ENCODE measurements at regions not wholly inside any gene's neighbourhood (a gene's known extent, or its start where the extent isn't known, plus 50 kb on each side); places are given as distances from the start of the nearest gene placed in this dataset.

GRCh38 chr9:88766778-88767503, 224.3 kb upstream of the S1PR3 start:
- no peaks in the 10 kb centered on the region for H3K36me3 Mint-ChIP-seq (ENCODE audit: low read depth)
- peaks cover 3% of the 10 kb centered on the region for H3K27me3 Mint-ChIP-seq
- H3K4me1 Mint-ChIP-seq (ENCODE audit: low read depth), result no peaks in the 10 kb centered on the region
- H3K4me3 Mint-ChIP-seq, result no peak overlapping the region
- no peak overlapping the region for H3K27ac Mint-ChIP-seq
- no peaks in the 10 kb centered on the region for H3K9me3 Mint-ChIP-seq

GRCh38 chr9:88767504-88767790, 223.8 kb upstream of the S1PR3 start:
- Mint-ChIP-seq H3K9me3 (no peaks in the 10 kb centered on the region), H3K36me3 (ENCODE audit: low read depth) (no peaks in the 10 kb centered on the region), H3K4me3 (no peak overlapping the region), H3K27ac (no peak overlapping the region), H3K27me3 (peaks cover 3% of the 10 kb centered on the region), H3K4me1 (ENCODE audit: low read depth) (no peaks in the 10 kb centered on the region)

DNA sequence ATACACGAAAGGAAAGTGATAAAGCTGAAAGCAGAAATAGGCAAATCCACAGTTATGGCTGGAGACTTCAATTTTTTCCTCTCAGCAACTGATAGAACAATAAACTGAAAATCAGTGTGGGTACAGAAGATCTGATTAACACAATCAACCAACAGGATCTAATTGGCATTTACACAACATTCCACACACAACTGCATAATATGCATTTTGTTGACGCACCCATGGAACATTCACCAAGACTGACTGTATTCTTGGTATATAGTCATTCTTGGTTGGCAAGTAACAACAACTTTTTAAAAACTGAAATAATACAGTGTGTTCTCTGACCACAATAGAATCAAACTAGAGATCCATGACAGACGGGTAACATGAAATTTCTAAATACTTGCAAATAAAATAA, 218.7 kb upstream of the S1PR3 start:
- Mint-ChIP-seq H3K9me3 (no peaks in the 10 kb centered on the region), H3K27ac (no peak overlapping the region), H3K27me3 (peaks cover 16% of the 10 kb centered on the region), H3K4me3 (no peak overlapping the region), H3K36me3 (ENCODE audit: low read depth) (no peaks in the 10 kb centered on the region), H3K4me1 (ENCODE audit: low read depth) (peaks cover 8% of the 10 kb centered on the region)

DNA sequence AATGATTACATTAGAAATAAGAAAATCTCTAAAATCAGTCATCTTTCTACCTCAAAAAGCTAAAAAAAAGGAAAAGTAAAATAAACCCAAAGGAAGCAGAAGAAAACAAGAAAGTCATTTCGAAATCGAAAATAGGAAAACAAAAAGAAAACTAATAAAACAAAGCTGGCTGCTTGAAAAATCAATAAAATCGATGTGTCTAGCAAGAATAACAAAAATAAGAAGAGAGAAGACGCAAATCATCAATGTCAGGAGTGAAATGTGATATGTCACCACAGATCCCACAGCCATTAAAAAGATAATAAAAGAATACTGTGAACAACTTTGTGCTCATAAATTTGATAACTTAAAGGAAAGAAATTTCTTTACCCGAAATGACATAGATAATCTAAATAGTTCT, 218.1 kb upstream of the S1PR3 start:
- H3K27ac Mint-ChIP-seq, result no peak overlapping the region
- H3K4me1 Mint-ChIP-seq (ENCODE audit: low read depth), result peaks cover 10% of the 10 kb centered on the region
- H3K9me3 Mint-ChIP-seq, result no peaks in the 10 kb centered on the region
- H3K27me3 Mint-ChIP-seq, result peaks cover 16% of the 10 kb centered on the region
- no peaks in the 10 kb centered on the region for H3K36me3 Mint-ChIP-seq (ENCODE audit: low read depth)
- no peak overlapping the region for H3K4me3 Mint-ChIP-seq

DNA sequence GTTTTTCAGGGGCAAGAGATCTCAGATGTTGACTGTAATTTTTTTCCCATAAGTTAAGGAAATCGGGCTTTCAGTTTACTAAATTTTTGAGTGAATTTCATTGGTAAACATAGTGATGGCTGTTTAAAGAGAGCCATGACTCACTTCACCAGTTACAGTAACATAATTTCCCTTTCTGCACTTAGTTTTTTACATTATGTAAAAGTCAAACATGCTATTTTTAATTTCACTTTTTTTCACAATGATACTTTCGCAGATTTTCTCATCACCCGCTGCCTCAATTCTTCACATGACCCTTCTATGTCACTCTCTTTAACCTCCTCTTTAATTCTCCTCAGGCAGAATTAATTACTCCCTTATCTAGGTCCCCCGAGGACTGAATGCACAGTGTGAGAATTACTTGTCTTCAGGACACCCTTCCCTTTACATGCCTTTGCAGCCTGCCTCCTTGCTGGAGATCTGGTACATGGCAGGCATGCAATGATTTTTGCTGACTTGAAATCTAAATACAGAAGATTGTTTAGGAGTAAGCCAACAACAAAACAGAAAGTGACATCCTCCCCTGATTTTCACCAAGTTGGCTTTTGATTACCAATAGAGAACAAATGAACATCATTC, 217.5 kb upstream of the S1PR3 start:
- Mint-ChIP-seq H3K4me1 (ENCODE audit: low read depth) (peaks cover 10% of the 10 kb centered on the region), H3K4me3 (no peak overlapping the region), H3K36me3 (ENCODE audit: low read depth) (no peaks in the 10 kb centered on the region), H3K27ac (no peak overlapping the region), H3K27me3 (peaks cover 16% of the 10 kb centered on the region), H3K9me3 (no peaks in the 10 kb centered on the region)

DNA sequence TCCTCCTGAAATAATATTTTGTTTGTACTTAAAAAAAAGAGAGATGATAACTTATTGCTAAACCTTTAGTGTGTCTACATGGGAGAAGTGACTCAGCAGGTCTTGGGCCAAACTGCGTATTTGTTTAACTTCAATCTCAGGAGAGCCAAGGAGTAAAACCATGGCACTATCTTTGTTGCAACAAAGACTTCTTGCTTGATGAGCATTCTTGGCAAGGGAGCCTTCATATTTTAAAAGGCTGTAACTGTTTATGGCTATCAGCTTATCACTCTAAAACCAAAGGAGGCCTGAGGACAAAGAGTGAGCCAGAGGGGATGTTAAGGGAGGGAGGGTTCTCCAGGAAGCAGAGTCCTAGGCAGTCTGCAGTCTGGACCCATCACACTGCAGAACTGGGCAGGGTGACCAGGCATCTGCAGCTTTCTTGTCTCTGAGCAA, 216.2 kb upstream of the S1PR3 start:
- H3K9me3 Mint-ChIP-seq, result no peaks in the 10 kb centered on the region
- H3K27me3 Mint-ChIP-seq, result peaks cover 16% of the 10 kb centered on the region
- no peak overlapping the region for H3K27ac Mint-ChIP-seq
- no peak overlapping the region for H3K4me3 Mint-ChIP-seq
- no peaks in the 10 kb centered on the region for H3K36me3 Mint-ChIP-seq (ENCODE audit: low read depth)
- peaks cover 10% of the 10 kb centered on the region for H3K4me1 Mint-ChIP-seq (ENCODE audit: low read depth)

DNA sequence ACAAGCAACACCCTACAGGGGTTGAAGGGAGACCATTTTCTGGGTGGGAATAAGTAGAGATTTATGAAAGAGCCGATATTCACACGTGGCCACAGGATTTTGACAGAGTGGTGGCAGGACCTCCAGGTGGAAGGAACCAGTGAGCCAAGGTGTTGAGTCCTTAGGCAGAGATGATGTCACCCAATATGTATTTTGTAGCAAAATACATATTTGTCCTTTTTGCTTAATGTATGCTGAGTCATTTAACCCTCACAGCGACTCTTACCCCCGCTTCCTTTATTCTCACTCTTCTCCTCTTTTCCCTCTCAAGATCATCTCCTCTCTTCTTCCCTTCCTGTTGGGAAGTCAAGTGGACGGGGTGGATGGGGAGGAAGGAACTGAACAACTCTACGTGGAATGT, 215.7 kb upstream of the S1PR3 start:
- no peak overlapping the region for H3K4me3 Mint-ChIP-seq
- peaks cover 16% of the 10 kb centered on the region for H3K27me3 Mint-ChIP-seq
- H3K9me3 Mint-ChIP-seq, result no peaks in the 10 kb centered on the region
- H3K4me1 Mint-ChIP-seq (ENCODE audit: low read depth), result peaks cover 10% of the 10 kb centered on the region
- H3K27ac Mint-ChIP-seq, result no peak overlapping the region
- no peaks in the 10 kb centered on the region for H3K36me3 Mint-ChIP-seq (ENCODE audit: low read depth)

DNA sequence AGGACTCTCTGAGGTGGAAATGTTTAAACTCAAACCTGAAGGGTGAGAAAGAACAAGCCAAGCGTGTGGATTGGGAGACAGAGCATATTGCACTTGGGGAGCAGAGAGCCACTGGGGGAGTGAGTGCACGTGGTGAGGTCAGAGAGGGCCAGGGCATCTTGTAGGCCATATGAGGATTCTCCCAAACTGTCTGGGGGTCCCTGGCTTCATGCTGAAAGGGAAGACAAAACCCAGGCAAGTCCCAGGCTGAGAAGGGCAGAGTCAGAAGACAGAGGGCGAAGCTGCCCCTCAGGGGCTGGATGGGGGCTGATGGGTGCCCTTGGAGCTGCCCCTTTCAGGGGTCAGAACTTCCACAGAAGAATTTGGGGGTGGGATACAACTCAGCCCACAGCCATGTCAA, 215.3 kb upstream of the S1PR3 start:
- H3K4me1 Mint-ChIP-seq (ENCODE audit: low read depth), result peaks cover 10% of the 10 kb centered on the region
- peaks cover 16% of the 10 kb centered on the region for H3K27me3 Mint-ChIP-seq
- no peaks in the 10 kb centered on the region for H3K36me3 Mint-ChIP-seq (ENCODE audit: low read depth)
- H3K9me3 Mint-ChIP-seq, result no peaks in the 10 kb centered on the region
- H3K27ac Mint-ChIP-seq, result no peak overlapping the region
- no peak overlapping the region for H3K4me3 Mint-ChIP-seq

- no peak overlapping the region for H3K4me3 Mint-ChIP-seq
- no peaks in the 10 kb centered on the region for H3K9me3 Mint-ChIP-seq
- no peak overlapping the region for H3K27ac Mint-ChIP-seq
- peaks cover 16% of the 10 kb centered on the region for H3K27me3 Mint-ChIP-seq
- H3K36me3 Mint-ChIP-seq (ENCODE audit: low read depth), result no peaks in the 10 kb centered on the region
- peaks cover 10% of the 10 kb centered on the region for H3K4me1 Mint-ChIP-seq (ENCODE audit: low read depth)
These were observed 214.4 kb upstream of the S1PR3 start for GRCh38 chr9:88776717-88777497.

- Mint-ChIP-seq H3K9me3 (no peaks in the 10 kb centered on the region), H3K27me3 (peaks cover 10% of the 10 kb centered on the region), H3K36me3 (ENCODE audit: low read depth) (no peaks in the 10 kb centered on the region), H3K4me1 (ENCODE audit: low read depth) (peaks cover 10% of the 10 kb centered on the region), H3K4me3 (no peak overlapping the region), H3K27ac (no peak overlapping the region)
These were observed 213.6 kb upstream of the S1PR3 start for GRCh38 chr9:88777498-88778312.

DNA sequence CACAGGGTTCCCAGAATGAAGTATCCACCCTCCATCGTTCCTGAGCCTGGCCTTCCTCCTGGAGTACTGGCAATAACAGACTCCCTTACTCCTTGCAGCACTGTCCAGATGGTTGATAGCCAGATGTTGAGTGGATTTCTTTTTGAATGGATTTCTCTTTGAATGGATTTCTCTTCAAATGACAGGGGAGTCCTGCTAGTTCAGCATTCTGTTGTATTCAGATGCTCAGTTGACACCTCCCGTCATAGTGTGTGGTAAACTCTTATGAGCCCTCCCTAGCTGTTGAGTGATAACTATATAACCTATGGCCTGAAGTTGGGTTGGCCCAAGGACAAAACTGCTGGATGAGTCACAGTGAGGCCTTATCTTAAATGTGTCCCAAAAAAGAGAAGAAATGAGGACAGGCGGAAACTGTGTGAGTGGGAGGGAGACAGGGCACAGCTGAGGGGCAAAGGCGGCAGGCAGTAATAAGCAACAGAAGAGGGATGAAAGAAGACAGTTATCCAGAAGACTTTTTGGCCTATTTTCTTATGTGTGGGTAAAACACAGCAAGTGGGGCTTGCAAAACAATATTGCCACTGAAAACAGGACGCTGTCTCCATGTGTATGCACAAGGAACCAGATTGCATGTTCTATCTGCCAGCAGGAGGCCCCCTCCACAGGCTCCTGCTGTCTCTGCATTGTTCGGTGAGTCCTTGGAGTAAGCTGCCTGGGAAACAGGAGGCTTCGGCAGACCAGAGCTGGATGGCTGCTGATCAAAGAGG, 209.5 kb upstream of the S1PR3 start:
- H3K4me1 Mint-ChIP-seq (ENCODE audit: low read depth), result peaks cover 6% of the 10 kb centered on the region
- no peak overlapping the region for H3K4me3 Mint-ChIP-seq
- H3K9me3 Mint-ChIP-seq, result no peaks in the 10 kb centered on the region
- no peaks in the 10 kb centered on the region for H3K36me3 Mint-ChIP-seq (ENCODE audit: low read depth)
- no peak overlapping the region for H3K27ac Mint-ChIP-seq
- H3K27me3 Mint-ChIP-seq, result peaks cover 3% of the 10 kb centered on the region

DNA sequence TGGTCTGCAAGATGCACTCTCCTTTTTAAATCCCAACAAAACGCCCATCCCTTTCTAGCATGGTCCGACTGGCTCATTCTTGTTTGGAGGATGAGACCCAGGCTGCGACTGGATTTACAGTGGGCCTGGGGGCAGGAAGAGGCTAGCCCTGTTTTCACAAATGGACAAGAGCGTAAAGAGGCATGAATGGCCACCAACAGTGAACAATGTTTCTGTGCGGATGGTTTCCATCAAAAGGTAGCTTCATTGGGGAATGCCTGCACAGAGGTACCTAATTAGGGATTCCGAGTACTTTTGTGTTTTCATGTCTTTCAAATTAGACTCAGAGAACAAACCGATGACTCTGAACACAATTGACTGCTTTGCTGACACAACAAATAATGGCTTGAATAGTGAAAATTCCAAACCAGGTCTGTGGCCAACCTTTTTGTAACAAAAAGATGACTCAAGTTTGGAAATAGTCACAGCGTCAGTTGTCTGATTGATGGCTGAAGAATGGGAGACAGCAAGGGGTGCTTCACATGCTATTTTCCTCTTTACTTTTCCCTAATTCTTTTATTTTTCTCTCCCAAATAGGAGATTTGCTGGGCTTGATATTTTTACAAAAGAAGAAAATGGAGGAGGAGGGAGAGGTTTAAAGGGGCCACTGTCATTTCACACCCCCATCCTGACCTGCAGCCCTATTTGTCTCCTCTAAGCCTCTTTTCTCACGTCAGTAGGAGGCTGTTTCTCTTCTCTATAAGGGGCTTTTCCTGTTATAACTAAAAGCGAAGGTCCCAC, 208.1 kb upstream of the S1PR3 start:
- Mint-ChIP-seq H3K36me3 (ENCODE audit: low read depth) (no peaks in the 10 kb centered on the region), H3K9me3 (no peaks in the 10 kb centered on the region), H3K27me3 (peaks cover 12% of the 10 kb centered on the region), H3K4me1 (ENCODE audit: low read depth) (no peaks in the 10 kb centered on the region), H3K27ac (no peak overlapping the region), H3K4me3 (no peak overlapping the region)

- H3K9me3 Mint-ChIP-seq, result no peaks in the 10 kb centered on the region
- no peaks in the 10 kb centered on the region for H3K36me3 Mint-ChIP-seq (ENCODE audit: low read depth)
- H3K27me3 Mint-ChIP-seq, result peaks cover 16% of the 10 kb centered on the region
- no peak overlapping the region for H3K27ac Mint-ChIP-seq
- H3K4me3 Mint-ChIP-seq, result no peak overlapping the region
- H3K4me1 Mint-ChIP-seq (ENCODE audit: low read depth), result no peaks in the 10 kb centered on the region
These were observed 207.6 kb upstream of the S1PR3 start for GRCh38 chr9:88783711-88784083.

DNA sequence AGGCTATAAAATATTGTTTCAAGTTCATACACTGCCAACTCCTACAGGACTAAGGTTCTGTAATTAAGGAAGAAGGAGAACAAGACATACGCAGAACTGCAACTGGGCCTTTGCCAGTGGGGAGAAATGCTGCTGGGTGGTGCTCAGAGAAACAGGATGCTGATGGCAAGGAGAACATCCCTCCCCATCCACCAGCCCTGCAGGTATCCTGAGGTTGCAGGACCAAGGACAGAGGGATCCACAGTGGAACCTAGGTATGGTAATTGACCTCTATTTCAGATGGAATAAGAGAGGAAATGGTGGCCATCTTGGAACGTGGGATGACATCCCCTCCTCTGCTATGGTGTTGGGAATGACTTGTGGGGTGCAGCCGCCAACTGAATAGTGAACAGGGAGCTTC, 206.3 kb upstream of the S1PR3 start:
- H3K4me1 Mint-ChIP-seq (ENCODE audit: low read depth), result peaks cover under 1% of the 10 kb centered on the region
- no peaks in the 10 kb centered on the region for H3K36me3 Mint-ChIP-seq (ENCODE audit: low read depth)
- H3K27ac Mint-ChIP-seq, result no peak overlapping the region
- peaks cover 16% of the 10 kb centered on the region for H3K27me3 Mint-ChIP-seq
- no peak overlapping the region for H3K4me3 Mint-ChIP-seq
- no peaks in the 10 kb centered on the region for H3K9me3 Mint-ChIP-seq

All from stimulated activated naive CD8-positive, alpha-beta T cell treated with anti-CD3 and anti-CD28 coated beads, Interleukin-15, Interleukin-2, amounts not matched to agents 100 ng/mL and 50 ng/mL, for 24 hours (primary cell).